Tibial artery (tissue), 4 donors: ENCODE measurements at regions not wholly inside any gene's neighbourhood (a gene's known extent, or its start where the extent isn't known, plus 50 kb on each side); places are given as distances from the start of the nearest gene placed in this dataset.

ENCODE experiments used
- DNase-seq, 2 donors: peaks; one replicate each; pipeline ENCODE4 v3.0.0-alpha.2; 2019
- H3K27ac ChIP-seq, 2 donors: fragments of 200-600 bp; sonication (generic) in 1 of 2; 1 replicate in 1 of 2; 2 replicates in 1 of 2; pipeline ENCODE4 v1.5.1; 2018 to 2019; ENCODE audit warnings: mild to moderate bottlenecking in 1 of 2
- H3K27me3 ChIP-seq, 2 donors: fragments of 200-600 bp; sonication (generic) in 1 of 2; one replicate each; pipeline versions ENCODE4 v1.5.1 to v1.6.0; 2016 to 2019
- H3K36me3 ChIP-seq, 3 donors: fragments of 200-600 bp; sonication (generic) in 2 of 3; one replicate each; pipeline ENCODE4 v1.5.1; 2016 to 2019; ENCODE audit warnings: mild to moderate bottlenecking in 2 of 3
- H3K4me1 ChIP-seq, 4 donors: fragments of 200-600 bp; sonication (generic) in 2 of 4; 1 replicate in 3 of 4; 2 replicates in 1 of 4; pipeline ENCODE4 v1.5.1; 2016 to 2019
- H3K4me3 ChIP-seq, 2 donors: fragments of 200-600 bp; sonication (generic) in 1 of 2; 1 replicate in 1 of 2; 2 replicates in 1 of 2; pipeline ENCODE4 v1.5.1; 2018 to 2019; ENCODE audit warnings: mild to moderate bottlenecking in 2 of 2
- H3K9me3 ChIP-seq, 3 donors: fragments of 200-600 bp; sonication (generic) in 1 of 3; one replicate each; pipeline ENCODE4 v1.5.1; 2016 to 2019
- intact Hi-C: fragments of 100-400 bp; cut with DNase I; formaldehyde crosslinking; loops from one replicate; pipeline ENCODE4 v1.15.0; 2023; ENCODE audit warnings: low total_unique reads
- TF ChIP-seq, protein P1 (sequence below), 2 experiments: fragments of 200-600 bp in 1 of 2; fragments of 450-650 bp in 1 of 2; IDR thresholded peaks; one replicate each; pipeline ENCODE4 v1.5.1; 2017 to 2019; ENCODE audit warnings: antibody characterized with exemption in 2 of 2, mild to moderate bottlenecking in 1 of 2, moderate library complexity in 1 of 2

DNA sequence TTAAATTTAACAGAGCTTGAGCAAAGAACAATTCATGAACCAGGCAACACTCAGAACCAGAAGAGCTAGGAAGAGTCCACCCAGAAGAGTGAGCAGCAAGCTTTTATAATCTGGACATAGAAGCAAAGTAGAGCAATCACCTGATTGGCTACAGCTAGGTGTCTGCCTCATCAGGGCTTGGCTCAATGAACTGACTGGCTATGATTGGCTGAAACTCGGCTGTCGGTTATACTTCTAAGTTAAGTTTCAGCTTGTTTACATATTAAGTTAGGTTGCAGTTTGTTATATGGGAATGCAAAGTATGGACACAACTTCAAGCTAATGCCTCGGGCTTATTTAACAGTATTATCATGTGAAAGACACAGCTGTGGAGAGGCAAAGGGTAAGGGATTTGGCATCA lies 63.2 kb upstream of the NABP1 start:
- intact Hi-C loops, result no loop called here
- TF ChIP-seq, protein P1, sequence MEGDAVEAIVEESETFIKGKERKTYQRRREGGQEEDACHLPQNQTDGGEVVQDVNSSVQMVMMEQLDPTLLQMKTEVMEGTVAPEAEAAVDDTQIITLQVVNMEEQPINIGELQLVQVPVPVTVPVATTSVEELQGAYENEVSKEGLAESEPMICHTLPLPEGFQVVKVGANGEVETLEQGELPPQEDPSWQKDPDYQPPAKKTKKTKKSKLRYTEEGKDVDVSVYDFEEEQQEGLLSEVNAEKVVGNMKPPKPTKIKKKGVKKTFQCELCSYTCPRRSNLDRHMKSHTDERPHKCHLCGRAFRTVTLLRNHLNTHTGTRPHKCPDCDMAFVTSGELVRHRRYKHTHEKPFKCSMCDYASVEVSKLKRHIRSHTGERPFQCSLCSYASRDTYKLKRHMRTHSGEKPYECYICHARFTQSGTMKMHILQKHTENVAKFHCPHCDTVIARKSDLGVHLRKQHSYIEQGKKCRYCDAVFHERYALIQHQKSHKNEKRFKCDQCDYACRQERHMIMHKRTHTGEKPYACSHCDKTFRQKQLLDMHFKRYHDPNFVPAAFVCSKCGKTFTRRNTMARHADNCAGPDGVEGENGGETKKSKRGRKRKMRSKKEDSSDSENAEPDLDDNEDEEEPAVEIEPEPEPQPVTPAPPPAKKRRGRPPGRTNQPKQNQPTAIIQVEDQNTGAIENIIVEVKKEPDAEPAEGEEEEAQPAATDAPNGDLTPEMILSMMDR (IDR thresholded peaks at IDR 0.05), result no peak
- Histone ChIP-seq H3K4me1 (peaks cover 0 to 18% (median 6%) of the 10 kb centered on the region in 4 donors), H3K27me3 (no peaks in the 10 kb centered on the region), H3K9me3 (no peaks in the 10 kb centered on the region), H3K4me3 (no peak overlapping the region), H3K27ac (no peak overlapping the region), H3K36me3 (no peaks in the 10 kb centered on the region)
- DNase-seq, result no peak

DNA sequence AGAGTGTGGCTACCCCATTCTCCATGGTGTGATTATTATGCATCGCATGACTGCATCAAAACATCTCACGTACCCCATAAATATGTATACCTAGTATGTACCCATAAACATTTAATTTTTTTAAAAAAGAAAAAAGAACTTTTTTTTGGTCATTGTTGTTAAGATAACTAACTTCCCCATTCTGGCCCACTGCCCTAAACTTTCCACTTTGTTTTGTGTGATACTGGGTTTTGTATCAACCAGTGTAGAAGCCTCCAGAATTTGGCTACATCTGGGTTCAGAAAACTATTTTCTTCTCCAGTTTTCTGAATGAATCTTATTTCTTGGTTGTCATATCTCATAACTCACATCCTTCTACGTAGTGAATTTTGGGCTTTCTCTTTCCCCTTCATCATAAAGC lies 62.3 kb upstream of the NABP1 start:
- intact Hi-C loops, result no loop called here
- TF ChIP-seq, protein P1 (IDR thresholded peaks at IDR 0.05), result no peak
- no peak overlapping the region for H3K4me3 ChIP-seq

DNA sequence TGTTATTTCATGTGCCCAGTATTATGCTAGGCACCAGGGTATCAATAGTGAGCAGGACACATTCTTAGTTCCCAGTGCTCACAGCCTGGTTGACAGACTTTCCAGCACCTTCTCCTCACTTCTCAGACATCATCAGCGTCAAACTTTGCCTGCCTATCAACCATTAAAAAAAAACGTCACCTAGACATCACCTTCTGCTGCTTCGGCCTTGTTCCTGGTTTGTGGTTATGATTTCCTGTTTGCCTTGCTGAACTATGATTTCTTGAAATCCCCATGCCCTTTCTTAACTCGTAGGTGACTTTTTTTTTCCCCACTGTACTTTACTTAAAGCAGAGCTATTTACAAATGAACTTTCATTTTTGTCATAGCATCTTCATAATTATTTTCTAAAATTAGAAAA lies 60.4 kb upstream of the NABP1 start:
- Histone ChIP-seq H3K36me3 (no peaks in the 10 kb centered on the region), H3K27me3 (no peaks in the 10 kb centered on the region), H3K4me3 (no peak overlapping the region), H3K9me3 (no peaks in the 10 kb centered on the region), H3K4me1 (peaks cover 0 to 18% (median 6%) of the 10 kb centered on the region in 4 donors), H3K27ac (no peak overlapping the region)
- DNase-seq, result no peak
- TF ChIP-seq, protein P1 (IDR thresholded peaks at IDR 0.05), result no peak
- intact Hi-C loops, result no loop called here

More for the DNA sequence above, 62.3 kb upstream of the NABP1 start:
- Histone ChIP-seq H3K36me3 (no peaks in the 10 kb centered on the region), H3K27ac (no peak overlapping the region), H3K4me1 (peaks cover 0 to 18% (median 6%) of the 10 kb centered on the region in 4 donors), H3K27me3 (no peaks in the 10 kb centered on the region), H3K9me3 (no peaks in the 10 kb centered on the region)
- DNase-seq, result no peak

DNA sequence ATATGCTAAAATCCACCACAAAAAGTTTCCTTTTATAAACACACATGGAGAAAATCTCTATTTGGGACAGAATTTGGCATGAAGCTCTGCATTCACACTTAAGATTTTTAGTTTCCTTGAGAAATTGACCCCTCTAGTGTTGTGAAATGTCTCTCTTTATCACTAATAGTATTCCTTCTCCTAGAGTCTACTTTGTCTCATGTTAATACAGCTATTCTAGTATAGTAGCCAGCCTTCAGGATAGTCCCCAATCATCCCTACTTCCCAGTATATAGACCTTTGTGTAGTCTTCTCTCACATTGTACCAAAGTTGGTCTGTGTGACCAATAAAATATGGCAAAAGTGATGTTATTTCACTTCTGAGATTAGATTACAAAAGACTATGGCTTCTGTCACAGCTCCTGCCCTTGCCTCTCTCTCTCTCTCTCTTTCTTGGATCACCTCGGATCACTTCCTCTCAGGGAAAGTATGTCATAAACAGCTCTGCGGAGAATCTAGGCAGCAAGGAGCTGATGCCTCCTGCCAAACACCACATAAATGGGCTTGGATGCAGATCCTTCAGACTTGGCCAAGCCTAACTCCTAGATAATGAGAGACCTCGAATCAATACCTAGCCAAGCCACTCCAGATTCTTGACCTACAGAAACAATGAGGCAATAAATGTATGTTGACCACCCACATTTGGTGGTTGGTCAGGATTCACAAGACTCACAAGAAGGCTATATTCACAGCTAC lies 59.7 kb upstream of the NABP1 start:
- Histone ChIP-seq H3K27ac (peak overlapping the region in 1 of 2 donors; percentile 15), H3K27me3 (no peaks in the 10 kb centered on the region), H3K4me3 (no peak overlapping the region), H3K4me1 (peaks cover 0 to 18% (median 6%) of the 10 kb centered on the region in 4 donors), H3K9me3 (no peaks in the 10 kb centered on the region), H3K36me3 (no peaks in the 10 kb centered on the region)
- TF ChIP-seq, protein P1 (IDR thresholded peaks at IDR 0.05), result no peak
- intact Hi-C loops, result no loop called here
- DNase-seq, result no peak

DNA sequence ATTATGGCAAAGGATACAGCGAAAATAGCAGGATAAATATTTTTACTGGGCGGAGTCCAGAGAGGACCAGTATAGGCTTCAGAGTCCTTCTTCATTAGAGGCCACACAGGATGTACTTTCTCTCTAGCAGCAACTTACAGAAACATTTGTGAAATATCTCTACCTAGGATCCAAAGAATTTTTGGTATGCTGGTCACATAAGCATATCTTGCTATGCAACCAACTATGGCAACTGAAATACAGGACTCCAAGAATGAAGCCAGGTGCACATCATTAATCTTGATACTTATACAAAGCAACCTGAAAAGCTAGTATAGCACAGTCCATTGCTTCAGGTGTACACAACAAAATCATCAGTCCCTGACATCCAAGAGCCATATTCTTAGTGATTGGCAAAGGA lies 59.1 kb upstream of the NABP1 start:
- intact Hi-C loops, result no loop called here
- H3K36me3 ChIP-seq, result no peaks in the 10 kb centered on the region
- H3K4me3 ChIP-seq, result no peak overlapping the region
- no peaks in the 10 kb centered on the region for H3K9me3 ChIP-seq
- H3K4me1 ChIP-seq, result peaks cover 0 to 18% (median 6%) of the 10 kb centered on the region in 4 donors
- H3K27me3 ChIP-seq, result no peaks in the 10 kb centered on the region
- TF ChIP-seq, protein P1 (IDR thresholded peaks at IDR 0.05), result no peak
- no peak for DNase-seq
- peak overlapping the region in 1 of 2 donors; percentile 15 for H3K27ac ChIP-seq
